Vagina (tissue), 2 donors: ENCODE measurements at regions not wholly inside any gene's neighbourhood (a gene's known extent, or its start where the extent isn't known, plus 50 kb on each side); places are given as distances from the start of the nearest gene placed in this dataset.

Experiments
- CTCF ChIP-seq, 3 experiments: fragments of 450-650 bp in 2 of 3; fragments of 200-600 bp in 1 of 3; sonication (generic) in 1 of 3; IDR thresholded peaks; one replicate each; pipeline ENCODE4 v1.5.1; 2017 to 2019; ENCODE audit warnings: antibody characterized with exemption in 3 of 3, mild to moderate bottlenecking in 2 of 3, moderate library complexity in 2 of 3
- POLR2A ChIP-seq, 2 donors: fragments of 450-650 bp; IDR thresholded peaks; one replicate each; pipeline ENCODE4 v1.6.1; 2017; ENCODE audit warnings: antibody characterized with exemption in 2 of 2, mild to moderate bottlenecking in 2 of 2, moderate library complexity in 2 of 2
- POLR2AphosphoS5 ChIP-seq, 2 donors: sonication (generic); formaldehyde crosslinking; IDR thresholded peaks; one replicate each; pipeline ENCODE4 v1.9.0; 2017; ENCODE audit warnings: antibody characterized with exemption in 2 of 2, mild to moderate bottlenecking in 2 of 2, low read depth in 1 of 2; ENCODE audit not compliant: insufficient read depth in 1 of 2

DNA sequence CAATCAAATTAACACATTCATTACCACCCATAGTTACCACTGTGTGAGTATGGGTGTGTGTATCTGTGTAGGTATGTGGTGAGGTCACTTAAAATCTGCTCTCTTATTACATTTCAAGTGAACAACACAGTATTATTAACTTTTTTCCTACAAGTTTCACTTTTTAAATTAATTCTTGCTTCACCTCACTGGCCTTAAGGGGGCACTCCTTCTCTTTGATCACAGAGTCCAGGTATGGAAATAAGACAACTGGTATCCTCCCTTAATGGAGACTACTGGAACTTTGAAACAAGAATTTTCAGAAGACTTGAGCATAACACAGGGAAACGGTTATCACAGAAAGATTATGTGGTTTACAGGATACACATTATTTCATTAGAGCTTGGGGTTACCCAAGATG, 255.8 kb downstream of the ASXL3 start:
- no peak for TF ChIP-seq CTCF (IDR thresholded peaks at IDR 0.05)
- no peak for TF ChIP-seq POLR2AphosphoS5 (IDR thresholded peaks at IDR 0.05; ENCODE audit: insufficient read depth in 1 of 2, low read depth in 1 of 2)
- TF ChIP-seq POLR2A (IDR thresholded peaks at IDR 0.05), result no peak
